ENCODE measurements at regions not wholly inside any gene's neighbourhood (a gene's known extent, or its start where the extent isn't known, plus 50 kb on each side); places are given as distances from the start of the nearest gene placed in this dataset.

DNA sequence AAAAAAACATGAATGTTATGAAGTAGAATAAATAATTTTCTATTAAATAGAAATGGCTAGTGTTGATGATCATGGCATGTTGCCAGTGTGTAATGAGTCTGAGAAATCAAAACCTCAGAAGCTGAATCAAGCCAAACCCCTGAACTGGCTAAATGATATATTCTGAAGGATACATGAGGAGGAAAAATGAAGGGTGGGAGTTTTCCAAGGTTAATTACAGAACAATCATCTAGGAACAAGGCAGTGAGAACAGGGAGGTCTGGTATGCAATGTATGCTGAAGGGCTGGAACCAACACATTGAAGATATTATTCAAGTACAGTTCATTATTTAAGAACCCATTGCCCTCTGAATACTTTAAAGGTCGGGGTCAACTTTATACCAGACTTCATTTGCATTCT is 309.1 kb upstream of the NRIP1 start:
- no peak for TF ChIP-seq EZH2 (IDR thresholded peaks at IDR 0.05; ENCODE audit: low read length, unreplicated experiment)
- TF ChIP-seq, protein P1, sequence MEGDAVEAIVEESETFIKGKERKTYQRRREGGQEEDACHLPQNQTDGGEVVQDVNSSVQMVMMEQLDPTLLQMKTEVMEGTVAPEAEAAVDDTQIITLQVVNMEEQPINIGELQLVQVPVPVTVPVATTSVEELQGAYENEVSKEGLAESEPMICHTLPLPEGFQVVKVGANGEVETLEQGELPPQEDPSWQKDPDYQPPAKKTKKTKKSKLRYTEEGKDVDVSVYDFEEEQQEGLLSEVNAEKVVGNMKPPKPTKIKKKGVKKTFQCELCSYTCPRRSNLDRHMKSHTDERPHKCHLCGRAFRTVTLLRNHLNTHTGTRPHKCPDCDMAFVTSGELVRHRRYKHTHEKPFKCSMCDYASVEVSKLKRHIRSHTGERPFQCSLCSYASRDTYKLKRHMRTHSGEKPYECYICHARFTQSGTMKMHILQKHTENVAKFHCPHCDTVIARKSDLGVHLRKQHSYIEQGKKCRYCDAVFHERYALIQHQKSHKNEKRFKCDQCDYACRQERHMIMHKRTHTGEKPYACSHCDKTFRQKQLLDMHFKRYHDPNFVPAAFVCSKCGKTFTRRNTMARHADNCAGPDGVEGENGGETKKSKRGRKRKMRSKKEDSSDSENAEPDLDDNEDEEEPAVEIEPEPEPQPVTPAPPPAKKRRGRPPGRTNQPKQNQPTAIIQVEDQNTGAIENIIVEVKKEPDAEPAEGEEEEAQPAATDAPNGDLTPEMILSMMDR (conservative IDR thresholded peaks at IDR 0.05; ENCODE audit: low read depth, low read length), result no peak

All from PC-3 (cell line).